ENCODE measurements at regions not wholly inside any gene's neighbourhood (a gene's known extent, or its start where the extent isn't known, plus 50 kb on each side); places are given as distances from the start of the nearest gene placed in this dataset.

DNA sequence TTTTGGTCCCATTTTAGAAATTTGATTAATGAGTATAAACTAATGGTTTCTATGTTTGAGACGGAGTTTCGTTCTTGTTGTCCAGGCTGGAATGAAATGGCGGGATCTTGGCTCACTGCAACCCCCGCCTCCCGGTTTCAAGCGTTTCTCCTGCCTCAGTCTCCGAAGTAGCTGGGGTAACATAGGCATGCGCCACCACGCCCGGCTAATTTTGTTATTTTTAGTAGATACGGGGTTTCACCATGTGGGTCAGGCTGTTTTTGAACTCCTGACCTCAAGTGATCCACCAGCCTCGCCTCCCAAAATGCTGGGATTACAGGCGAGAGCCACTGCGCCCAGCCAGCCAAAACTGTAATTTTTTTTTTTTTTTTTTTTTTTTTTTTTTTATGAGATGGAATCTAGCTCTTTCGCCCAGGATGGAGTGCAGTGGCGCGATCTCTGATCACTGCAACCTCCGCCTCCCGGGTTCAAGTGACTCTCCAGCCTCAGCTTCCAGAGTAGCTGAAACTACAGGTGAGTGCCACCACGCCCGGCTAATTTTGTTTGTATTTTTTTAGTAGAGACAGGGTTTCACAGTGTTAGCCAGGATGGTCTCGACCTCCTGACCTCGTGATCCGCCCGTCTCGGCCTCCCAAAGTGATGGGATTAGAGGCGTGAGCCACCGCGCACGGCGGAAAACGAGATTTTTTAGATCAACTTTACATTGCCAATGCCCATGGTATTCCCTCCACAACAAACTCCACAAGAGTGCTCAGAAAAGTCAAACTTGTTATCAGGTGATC is 127.8 kb downstream of the HFE start:
- TF ChIP-seq, protein P1, sequence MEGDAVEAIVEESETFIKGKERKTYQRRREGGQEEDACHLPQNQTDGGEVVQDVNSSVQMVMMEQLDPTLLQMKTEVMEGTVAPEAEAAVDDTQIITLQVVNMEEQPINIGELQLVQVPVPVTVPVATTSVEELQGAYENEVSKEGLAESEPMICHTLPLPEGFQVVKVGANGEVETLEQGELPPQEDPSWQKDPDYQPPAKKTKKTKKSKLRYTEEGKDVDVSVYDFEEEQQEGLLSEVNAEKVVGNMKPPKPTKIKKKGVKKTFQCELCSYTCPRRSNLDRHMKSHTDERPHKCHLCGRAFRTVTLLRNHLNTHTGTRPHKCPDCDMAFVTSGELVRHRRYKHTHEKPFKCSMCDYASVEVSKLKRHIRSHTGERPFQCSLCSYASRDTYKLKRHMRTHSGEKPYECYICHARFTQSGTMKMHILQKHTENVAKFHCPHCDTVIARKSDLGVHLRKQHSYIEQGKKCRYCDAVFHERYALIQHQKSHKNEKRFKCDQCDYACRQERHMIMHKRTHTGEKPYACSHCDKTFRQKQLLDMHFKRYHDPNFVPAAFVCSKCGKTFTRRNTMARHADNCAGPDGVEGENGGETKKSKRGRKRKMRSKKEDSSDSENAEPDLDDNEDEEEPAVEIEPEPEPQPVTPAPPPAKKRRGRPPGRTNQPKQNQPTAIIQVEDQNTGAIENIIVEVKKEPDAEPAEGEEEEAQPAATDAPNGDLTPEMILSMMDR (IDR thresholded peaks at IDR 0.05; ENCODE audit: extremely low read depth, missing control alignments) = no peak
- no peak for DNase-seq (ENCODE audit: low spot score)

DNA sequence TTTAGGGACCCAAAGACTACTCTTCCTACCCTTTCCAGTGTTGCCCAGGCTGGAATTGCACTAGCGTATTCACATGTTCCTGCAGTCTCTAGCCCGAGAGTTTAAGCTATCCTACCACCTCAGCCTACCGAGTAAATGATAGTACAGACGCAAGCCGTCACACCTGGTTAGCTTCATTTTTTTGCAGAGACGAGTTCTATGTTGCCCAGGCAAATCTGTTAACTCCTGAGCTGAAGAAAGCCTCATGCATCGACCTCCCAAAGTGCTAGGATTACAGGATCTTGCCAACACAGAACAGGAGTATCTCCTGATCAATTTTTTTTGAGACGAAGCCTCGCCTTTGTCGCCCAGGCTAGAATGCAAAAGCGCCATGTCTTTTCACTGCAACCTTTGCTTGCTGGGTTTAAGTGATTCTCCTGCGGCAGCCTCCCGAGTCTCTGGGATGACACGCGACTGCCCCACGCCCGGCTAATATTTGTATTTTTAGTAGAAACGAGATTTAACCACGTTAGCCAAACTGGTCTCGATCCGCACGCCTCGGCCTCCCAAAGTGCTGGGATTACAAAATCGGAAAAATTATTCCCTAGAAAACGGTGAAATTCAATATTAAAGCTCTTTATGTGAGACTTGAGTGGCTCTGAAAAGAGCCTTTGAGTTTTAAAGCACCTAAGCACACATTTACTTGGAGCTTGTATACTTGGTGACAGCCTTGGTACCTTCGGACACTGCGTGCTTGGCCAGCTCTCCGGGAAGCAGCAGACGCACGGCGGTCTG is 128.5 kb downstream of the HFE start:
- TF ChIP-seq, protein P1 (IDR thresholded peaks at IDR 0.05; ENCODE audit: extremely low read depth, missing control alignments) = no peak

DNA sequence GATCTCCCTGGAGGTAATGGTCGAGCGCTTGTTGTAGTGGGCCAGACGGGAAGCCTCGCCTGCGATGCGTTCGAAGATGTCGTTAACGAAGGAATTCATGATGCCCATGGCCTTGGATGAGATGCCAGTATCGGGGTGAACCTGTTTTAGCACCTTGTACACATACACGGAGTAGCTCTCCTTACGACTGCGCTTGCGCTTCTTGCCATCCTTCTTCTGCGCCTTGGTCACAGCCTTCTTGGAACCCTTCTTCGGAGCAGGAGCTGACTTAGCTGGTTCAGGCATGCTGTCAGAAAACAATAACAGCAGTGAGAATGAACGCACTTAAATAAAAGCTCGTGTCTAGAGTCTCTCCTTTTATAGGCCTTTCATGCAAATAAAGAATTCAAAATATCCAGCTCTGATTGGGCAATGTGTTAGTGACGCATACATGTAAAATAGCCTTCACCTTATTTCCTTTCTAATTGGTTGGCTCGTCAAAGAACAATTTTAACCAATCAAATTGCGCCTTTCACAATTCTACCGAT is 129.2 kb downstream of the HFE start:
- DNase-seq (ENCODE audit: low spot score) = peak; percentile 83
- TF ChIP-seq, protein P1 (IDR thresholded peaks at IDR 0.05; ENCODE audit: extremely low read depth, missing control alignments) = no peak

More for the DNA sequence above, 128.5 kb downstream of the HFE start:
- no peak for DNase-seq (ENCODE audit: low spot score)

DNA sequence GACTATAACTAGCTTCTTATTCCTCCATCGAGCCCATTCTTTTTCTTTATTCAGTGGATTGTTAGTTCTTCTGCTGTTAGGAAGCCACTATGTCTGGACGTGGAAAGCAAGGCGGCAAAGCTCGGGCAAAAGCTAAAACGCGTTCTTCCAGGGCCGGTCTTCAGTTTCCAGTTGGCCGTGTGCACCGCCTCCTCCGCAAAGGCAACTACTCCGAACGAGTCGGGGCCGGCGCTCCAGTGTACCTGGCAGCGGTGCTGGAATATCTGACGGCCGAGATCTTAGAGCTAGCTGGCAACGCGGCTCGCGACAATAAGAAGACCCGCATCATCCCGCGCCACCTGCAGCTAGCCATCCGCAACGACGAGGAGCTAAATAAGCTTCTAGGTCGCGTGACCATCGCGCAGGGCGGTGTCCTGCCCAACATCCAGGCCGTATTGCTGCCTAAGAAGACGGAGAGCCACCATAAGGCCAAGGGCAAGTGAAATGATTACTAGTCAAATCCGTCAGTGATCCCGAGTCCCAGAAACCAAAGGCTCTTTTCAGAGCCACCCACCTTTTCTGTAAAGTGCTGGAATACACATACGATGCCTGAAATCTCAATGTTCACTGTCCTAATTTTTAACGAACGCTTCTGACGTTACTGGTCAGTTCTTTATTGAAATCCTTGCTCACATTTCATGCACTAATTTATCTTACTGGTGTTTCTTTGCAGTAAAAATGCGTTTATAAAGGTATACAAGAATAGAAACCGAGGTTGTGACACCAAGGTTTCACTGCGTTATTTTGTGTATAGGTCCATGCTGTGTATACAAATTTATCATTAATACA is 129.9 kb downstream of the HFE start:
- TF ChIP-seq, protein P1 (IDR thresholded peaks at IDR 0.05; ENCODE audit: extremely low read depth, missing control alignments) = no peak
- no peak for DNase-seq (ENCODE audit: low spot score)

DNA sequence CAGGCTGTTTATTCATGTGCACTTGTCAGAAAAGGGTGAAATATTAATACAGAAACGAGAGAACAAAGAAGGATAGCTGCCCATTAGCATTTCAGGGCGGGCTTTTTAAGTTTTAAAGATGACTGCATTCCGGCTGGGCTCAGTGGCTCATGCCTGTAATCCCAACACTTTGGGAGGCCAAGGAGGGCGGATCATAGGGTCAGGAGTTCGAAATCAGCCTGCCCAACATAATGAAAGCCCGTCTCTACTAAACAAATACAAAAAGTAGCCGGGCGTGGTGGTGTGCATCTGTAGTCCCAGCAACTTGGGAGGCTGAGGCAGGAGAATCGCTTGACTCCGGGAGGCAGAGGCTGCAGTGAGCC is 130.5 kb downstream of the HFE start:
- no peak for DNase-seq (ENCODE audit: low spot score)
- TF ChIP-seq, protein P1 (IDR thresholded peaks at IDR 0.05; ENCODE audit: extremely low read depth, missing control alignments) = no peak

DNA sequence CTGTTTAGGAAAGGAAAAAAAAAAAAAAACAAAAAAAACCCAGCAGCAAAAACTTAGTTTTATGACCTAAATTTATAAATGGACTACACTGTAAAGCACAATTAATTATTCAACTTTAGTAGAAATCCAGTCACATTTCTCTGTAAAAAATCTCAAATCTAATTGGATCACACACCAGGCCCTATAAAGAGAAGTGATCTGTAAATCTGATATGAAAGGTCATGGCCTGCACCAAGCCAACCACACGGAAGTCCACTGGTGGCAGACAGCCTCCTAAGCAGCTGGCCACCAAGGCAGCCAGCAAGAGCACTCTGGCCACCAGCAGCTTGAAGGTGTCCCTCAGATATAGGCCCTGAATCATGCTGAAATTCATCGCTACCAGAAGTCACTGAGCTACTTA is 131.6 kb downstream of the HFE start:
- TF ChIP-seq, protein P1 (IDR thresholded peaks at IDR 0.05; ENCODE audit: extremely low read depth, missing control alignments) = no peak
- DNase-seq (ENCODE audit: low spot score) = no peak
